ENCODE measurements at regions not wholly inside any gene's neighbourhood (a gene's known extent, or its start where the extent isn't known, plus 50 kb on each side); places are given as distances from the start of the nearest gene placed in this dataset.
"Not testable (repeated sequence)": the region's sequence is repeated elsewhere in the genome, so short reads cannot be mapped to it uniquely, and the experiment has no call there.

- DNase-seq, result no peak
These were observed 378.8 kb downstream of the MED13L start for GRCh38 chr12:115898670-115899069.

- no peak for DNase-seq
These were observed 379.8 kb downstream of the MED13L start for GRCh38 chr12:115897729-115898128.

- peak; percentile 7 for DNase-seq
These were observed 382.2 kb downstream of the MED13L start for GRCh38 chr12:115895247-115895646.

- no peak for DNase-seq
These were observed 385.8 kb downstream of the MED13L start for GRCh38 chr12:115891556-115892164.

GRCh38 chr12:115886666-115887065 is 390.8 kb downstream of the MED13L start:
- no peak for DNase-seq

GRCh38 chr12:115885040-115885690 is 392.3 kb downstream of the MED13L start:
- no peak for DNase-seq

GRCh38 chr12:115882936-115883335 is 394.6 kb downstream of the MED13L start:
- DNase-seq, result no peak

- no peak for DNase-seq
These were observed 397.3 kb downstream of the MED13L start for GRCh38 chr12:115880238-115880637.

GRCh38 chr12:115879354-115879753 is 398.1 kb downstream of the MED13L start:
- DNase-seq, result no peak

GRCh38 chr12:115873451-115874082 is 403.9 kb downstream of the MED13L start:
- no peak for DNase-seq

GRCh38 chr12:115872919-115873357 is 404.6 kb downstream of the MED13L start:
- no peak for DNase-seq

- no peak for DNase-seq
These were observed 405.3 kb downstream of the MED13L start for GRCh38 chr12:115872212-115872611.

GRCh38 chr12:115871714-115872113 is 405.8 kb downstream of the MED13L start:
- peak; percentile 18 for DNase-seq

- no peak for DNase-seq
These were observed 407.0 kb downstream of the MED13L start for GRCh38 chr12:115870510-115870909.

- no peak for DNase-seq
These were observed 407.5 kb downstream of the MED13L start for GRCh38 chr12:115870021-115870420.

- DNase-seq, result no peak
These were observed 407.9 kb downstream of the MED13L start for GRCh38 chr12:115869604-115870003.

GRCh38 chr12:115868624-115869023 is 408.9 kb downstream of the MED13L start:
- no peak for DNase-seq

- no peak for DNase-seq
These were observed 409.6 kb downstream of the MED13L start for GRCh38 chr12:115867854-115868253.

- DNase-seq, result no peak
These were observed 410.5 kb downstream of the MED13L start for GRCh38 chr12:115866909-115867525.

- not testable (repeated sequence) for DNase-seq
These were observed 411.2 kb downstream of the MED13L start for GRCh38 chr12:115866281-115866680.

GRCh38 chr12:115864396-115864795 is 413.1 kb downstream of the MED13L start:
- no peak for DNase-seq

- no peak for DNase-seq
These were observed 416.9 kb downstream of the MED13L start for GRCh38 chr12:115860619-115861018.

GRCh38 chr12:115859231-115859630 is 418.3 kb downstream of the MED13L start:
- no peak for DNase-seq

- DNase-seq, result no peak
These were observed 419.6 kb downstream of the MED13L start for GRCh38 chr12:115857923-115858322.

Data from activated CD4-positive, alpha-beta T cell treated with anti-CD3 and anti-CD28 coated beads, Interleukin-2, amount 50 U/mL, for 16 hours (primary cell).